H7 (cell line): ENCODE measurements at regions not wholly inside any gene's neighbourhood (a gene's known extent, or its start where the extent isn't known, plus 50 kb on each side); places are given as distances from the start of the nearest gene placed in this dataset.

Experiments used
- DNase-seq: peaks from one replicate; pipeline ENCODE4 v3.0.0; 2012
- H3K27me3 ChIP-seq: 2 replicates; pipeline ENCODE4 v1.6.0; 2011; ENCODE audit warnings: mild to moderate bottlenecking, low read length; ENCODE audit not compliant: control insufficient read depth, insufficient read depth
- H3K36me3 ChIP-seq: replicated peaks from 2 replicates; pipeline ENCODE4 v1.5.1; 2011; ENCODE audit warnings: low read length; ENCODE audit not compliant: control insufficient read depth, insufficient read depth
- H3K4me3 ChIP-seq: 2 replicates; pipeline ENCODE4 v1.5.1; 2011; ENCODE audit warnings: low read depth, mild to moderate bottlenecking, control low read depth, low read length, moderate library complexity; ENCODE audit not compliant: insufficient read depth

- Histone ChIP-seq H3K4me3 (no peak overlapping the region), H3K27me3 (no peaks in the 10 kb centered on the region), H3K36me3 (no peaks in the 10 kb centered on the region)
- no peak for DNase-seq
Measured at GRCh38 chr1:199399996-199400724, 627.4 kb upstream of the NR5A2 start.

- H3K27me3 ChIP-seq: no peaks in the 10 kb centered on the region
- no peak overlapping the region for H3K4me3 ChIP-seq
- DNase-seq: no peak
- no peaks in the 10 kb centered on the region for H3K36me3 ChIP-seq
Measured at GRCh38 chr1:199403531-199404116, 623.9 kb upstream of the NR5A2 start.

- Histone ChIP-seq H3K27me3 (no peaks in the 10 kb centered on the region), H3K4me3 (no peak overlapping the region), H3K36me3 (no peaks in the 10 kb centered on the region)
- DNase-seq: peak; percentile 2
Measured at GRCh38 chr1:199404191-199404590, 623.3 kb upstream of the NR5A2 start.

- Histone ChIP-seq H3K27me3 (no peaks in the 10 kb centered on the region), H3K4me3 (no peak overlapping the region), H3K36me3 (no peaks in the 10 kb centered on the region)
- DNase-seq: no peak
Measured at GRCh38 chr1:199404976-199405375, 622.5 kb upstream of the NR5A2 start.

- H3K27me3 ChIP-seq: no peaks in the 10 kb centered on the region
- H3K36me3 ChIP-seq: no peaks in the 10 kb centered on the region
- DNase-seq: no peak
- H3K4me3 ChIP-seq: no peak overlapping the region
Measured at GRCh38 chr1:199405634-199406196, 621.8 kb upstream of the NR5A2 start.

- H3K4me3 ChIP-seq: no peak overlapping the region
- DNase-seq: no peak
- no peaks in the 10 kb centered on the region for H3K36me3 ChIP-seq
- H3K27me3 ChIP-seq: no peaks in the 10 kb centered on the region
Measured at GRCh38 chr1:199410462-199410861, 617.0 kb upstream of the NR5A2 start.

GRCh38 chr1:199411506-199411905 is 616.0 kb upstream of the NR5A2 start:
- no peak overlapping the region for H3K4me3 ChIP-seq
- DNase-seq: no peak
- no peaks in the 10 kb centered on the region for H3K27me3 ChIP-seq
- H3K36me3 ChIP-seq: no peaks in the 10 kb centered on the region

- H3K36me3 ChIP-seq: no peaks in the 10 kb centered on the region
- DNase-seq: peak; percentile 3
- no peaks in the 10 kb centered on the region for H3K27me3 ChIP-seq
- no peak overlapping the region for H3K4me3 ChIP-seq
Measured at GRCh38 chr1:199422206-199422605, 605.3 kb upstream of the NR5A2 start.

GRCh38 chr1:199447906-199448305 is 579.6 kb upstream of the NR5A2 start:
- Histone ChIP-seq H3K36me3 (no peaks in the 10 kb centered on the region), H3K4me3 (no peak overlapping the region), H3K27me3 (no peaks in the 10 kb centered on the region)
- no peak for DNase-seq

GRCh38 chr1:199448646-199449045 is 578.9 kb upstream of the NR5A2 start:
- DNase-seq: no peak
- H3K36me3 ChIP-seq: no peaks in the 10 kb centered on the region
- no peak overlapping the region for H3K4me3 ChIP-seq
- no peaks in the 10 kb centered on the region for H3K27me3 ChIP-seq

- no peaks in the 10 kb centered on the region for H3K27me3 ChIP-seq
Measured at GRCh38 chr1:199449221-199449620, 578.3 kb upstream of the NR5A2 start.

GRCh38 chr1:199449681-199450080 is 577.8 kb upstream of the NR5A2 start:
- no peaks in the 10 kb centered on the region for H3K36me3 ChIP-seq
- no peaks in the 10 kb centered on the region for H3K27me3 ChIP-seq
- DNase-seq: no peak
- H3K4me3 ChIP-seq: no peak overlapping the region

More at GRCh38 chr1:199449221-199449620, 578.3 kb upstream of the NR5A2 start:
- Histone ChIP-seq H3K36me3 (no peaks in the 10 kb centered on the region), H3K4me3 (no peak overlapping the region)
- DNase-seq: no peak

GRCh38 chr1:199452627-199453026 is 574.9 kb upstream of the NR5A2 start:
- DNase-seq: peak; percentile 1
- no peak overlapping the region for H3K4me3 ChIP-seq
- H3K27me3 ChIP-seq: no peaks in the 10 kb centered on the region
- no peaks in the 10 kb centered on the region for H3K36me3 ChIP-seq

GRCh38 chr1:199453723-199454122 is 573.8 kb upstream of the NR5A2 start:
- Histone ChIP-seq H3K27me3 (no peaks in the 10 kb centered on the region), H3K4me3 (no peak overlapping the region), H3K36me3 (no peaks in the 10 kb centered on the region)
- DNase-seq: no peak

GRCh38 chr1:199460933-199461332 is 566.6 kb upstream of the NR5A2 start:
- DNase-seq: no peak
- no peaks in the 10 kb centered on the region for H3K27me3 ChIP-seq
- no peak overlapping the region for H3K4me3 ChIP-seq
- no peaks in the 10 kb centered on the region for H3K36me3 ChIP-seq
